Mucosa of descending colon (tissue), 3 donors: ENCODE measurements at regions not wholly inside any gene's neighbourhood (a gene's known extent, or its start where the extent isn't known, plus 50 kb on each side); places are given as distances from the start of the nearest gene placed in this dataset.

Experiments
- ATAC-seq: fragments of 200-7000 bp; cut with Tn5 transposase; one replicate; pipeline ENCODE4 v1.9.1; 2020; ENCODE audit warnings: mild to moderate bottlenecking, moderate library complexity
- DNase-seq, 3 donors: peaks; one replicate each; pipeline ENCODE4 v3.0.0-alpha.2; 2020
- H3K36me3 ChIP-seq: fragments of 200-600 bp; one replicate; pipeline ENCODE4 v1.8.0; 2021; ENCODE audit warnings: low read depth, mild to moderate bottlenecking
- H3K4me1 ChIP-seq: fragments of 200-600 bp; one replicate; pipeline ENCODE4 v1.8.0; 2021; ENCODE audit warnings: low read depth, mild to moderate bottlenecking
- H3K4me3 ChIP-seq: fragments of 200-600 bp; one replicate; pipeline ENCODE4 v1.8.0; 2021; ENCODE audit warnings: mild to moderate bottlenecking
- H3K9me3 ChIP-seq: fragments of 200-600 bp; one replicate; pipeline ENCODE4 v1.8.0; 2021; ENCODE audit warnings: mild to moderate bottlenecking
- intact Hi-C, 2 donors: fragments of 100-400 bp; cut with DNase I in 1 of 2; cut with micrococcal nuclease in 1 of 2; formaldehyde crosslinking; loops; one replicate each; pipeline versions ENCODE4 v1.11.0 to v1.11.1; 2022; cut with DNase I, micrococcal nuclease
- TF ChIP-seq, protein P1 (sequence below): fragments of 200-600 bp; IDR thresholded peaks from one replicate; pipeline ENCODE4 v1.8.0; 2022; ENCODE audit warnings: antibody characterized with exemption, mild to moderate bottlenecking
- donor health status: DM: no; HTN: no; CAD: no; lungs with moderate emphysema.
- donor health status: DM: no; HTN: no; CAD: no.
- donor health status: DM: no; HTN: yes; CAD: no.

DNA sequence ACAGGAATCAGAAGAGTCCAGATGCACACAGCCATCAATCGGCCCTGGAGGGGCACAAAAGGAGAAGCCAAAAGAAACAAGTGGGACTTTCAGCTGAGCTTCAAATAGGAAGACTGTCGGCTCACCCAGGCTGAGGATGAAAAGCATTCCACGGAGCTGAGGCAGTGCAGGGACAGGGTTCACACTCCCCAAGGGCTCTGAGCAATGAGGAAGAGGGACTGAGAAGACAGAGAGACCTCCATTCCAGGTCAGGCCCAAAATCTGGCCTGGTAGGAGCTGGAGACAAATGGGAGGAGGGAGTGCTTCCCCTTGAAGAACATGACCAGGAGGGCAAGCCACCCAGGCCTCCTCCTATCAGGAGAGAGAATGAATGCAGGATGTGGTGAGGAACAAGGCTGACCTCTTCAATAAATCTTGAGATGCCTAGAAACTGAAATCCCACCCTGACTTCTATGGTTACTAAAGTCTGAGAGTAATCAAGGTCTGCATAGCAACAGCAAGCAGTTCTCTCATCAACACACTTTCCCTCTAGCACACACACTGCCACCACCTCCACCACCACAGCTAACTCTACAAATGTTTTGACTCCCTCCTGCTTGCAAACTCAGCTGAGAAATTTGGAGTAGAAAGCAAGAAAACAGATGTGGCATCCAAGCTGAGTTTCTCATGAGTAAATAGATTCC lies 434.4 kb downstream of the TNS1 start:
- DNase-seq (no peak), ATAC-seq (no peak)
- H3K4me3 ChIP-seq: no peak overlapping the region
- no peaks in the 10 kb centered on the region for H3K36me3 ChIP-seq
- intact Hi-C loops: no loop called here
- no peaks in the 10 kb centered on the region for H3K4me1 ChIP-seq
- no peaks in the 10 kb centered on the region for H3K9me3 ChIP-seq
- TF ChIP-seq, protein P1, sequence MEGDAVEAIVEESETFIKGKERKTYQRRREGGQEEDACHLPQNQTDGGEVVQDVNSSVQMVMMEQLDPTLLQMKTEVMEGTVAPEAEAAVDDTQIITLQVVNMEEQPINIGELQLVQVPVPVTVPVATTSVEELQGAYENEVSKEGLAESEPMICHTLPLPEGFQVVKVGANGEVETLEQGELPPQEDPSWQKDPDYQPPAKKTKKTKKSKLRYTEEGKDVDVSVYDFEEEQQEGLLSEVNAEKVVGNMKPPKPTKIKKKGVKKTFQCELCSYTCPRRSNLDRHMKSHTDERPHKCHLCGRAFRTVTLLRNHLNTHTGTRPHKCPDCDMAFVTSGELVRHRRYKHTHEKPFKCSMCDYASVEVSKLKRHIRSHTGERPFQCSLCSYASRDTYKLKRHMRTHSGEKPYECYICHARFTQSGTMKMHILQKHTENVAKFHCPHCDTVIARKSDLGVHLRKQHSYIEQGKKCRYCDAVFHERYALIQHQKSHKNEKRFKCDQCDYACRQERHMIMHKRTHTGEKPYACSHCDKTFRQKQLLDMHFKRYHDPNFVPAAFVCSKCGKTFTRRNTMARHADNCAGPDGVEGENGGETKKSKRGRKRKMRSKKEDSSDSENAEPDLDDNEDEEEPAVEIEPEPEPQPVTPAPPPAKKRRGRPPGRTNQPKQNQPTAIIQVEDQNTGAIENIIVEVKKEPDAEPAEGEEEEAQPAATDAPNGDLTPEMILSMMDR: no peak

DNA sequence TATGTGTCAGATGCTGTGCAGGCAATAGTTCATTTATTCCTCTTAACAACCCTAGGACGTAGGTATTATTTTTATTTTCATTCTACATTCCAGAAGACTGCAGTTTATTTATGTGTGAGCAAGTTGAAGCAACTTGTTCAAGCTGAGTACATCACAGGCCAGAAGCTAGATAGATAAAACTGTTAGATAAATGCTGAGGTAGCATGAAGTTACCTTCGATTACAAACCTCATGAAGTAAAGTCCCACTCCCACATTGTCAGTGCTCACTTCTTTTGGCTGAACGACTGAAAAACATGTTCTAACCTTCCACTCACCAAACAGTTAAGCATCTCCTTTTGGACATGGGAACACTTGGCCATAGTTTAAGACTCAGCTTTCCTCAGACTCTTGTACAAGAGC lies 439.2 kb downstream of the TNS1 start:
- ATAC-seq (no peak), DNase-seq (no peak)
- H3K4me1 ChIP-seq: no peaks in the 10 kb centered on the region
- H3K36me3 ChIP-seq: no peaks in the 10 kb centered on the region
- no peaks in the 10 kb centered on the region for H3K9me3 ChIP-seq
- TF ChIP-seq, protein P1: no peak
- no peak overlapping the region for H3K4me3 ChIP-seq
- intact Hi-C loops: no loop called here

DNA sequence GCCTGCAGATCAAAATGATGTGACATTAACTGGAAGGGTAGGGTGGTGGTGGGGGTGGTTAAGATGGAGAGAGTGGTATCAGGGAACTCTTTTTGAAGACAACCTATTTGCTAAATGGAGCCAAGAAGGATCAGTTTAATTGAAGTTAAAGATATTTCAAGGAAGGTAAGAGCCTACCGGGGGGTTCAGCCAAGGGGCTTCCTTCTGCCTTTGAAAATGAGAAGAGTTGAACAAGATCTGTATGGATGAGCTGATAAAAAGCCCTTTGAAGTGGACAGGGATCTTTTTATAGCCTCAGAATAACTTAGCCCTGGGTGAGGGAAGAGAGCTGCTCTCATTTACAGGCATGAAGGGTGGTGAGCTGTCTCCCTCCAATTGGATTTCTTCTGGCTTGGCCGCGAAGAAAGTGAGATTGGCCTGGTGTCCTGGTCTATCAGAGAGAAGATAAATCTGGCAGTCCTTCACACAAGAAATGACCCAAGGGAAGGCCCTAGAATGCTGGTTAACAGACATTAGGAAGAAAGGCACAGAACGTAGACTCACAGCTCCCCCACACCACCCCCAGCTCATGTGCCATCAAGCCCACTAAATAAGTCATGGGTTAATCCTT lies 439.8 kb downstream of the TNS1 start:
- no peaks in the 10 kb centered on the region for H3K9me3 ChIP-seq
- no peak overlapping the region for H3K4me3 ChIP-seq
- intact Hi-C loops: no loop called here
- TF ChIP-seq, protein P1: no peak
- no peaks in the 10 kb centered on the region for H3K4me1 ChIP-seq
- ATAC-seq (no peak), DNase-seq (no peak)
- no peaks in the 10 kb centered on the region for H3K36me3 ChIP-seq

DNA sequence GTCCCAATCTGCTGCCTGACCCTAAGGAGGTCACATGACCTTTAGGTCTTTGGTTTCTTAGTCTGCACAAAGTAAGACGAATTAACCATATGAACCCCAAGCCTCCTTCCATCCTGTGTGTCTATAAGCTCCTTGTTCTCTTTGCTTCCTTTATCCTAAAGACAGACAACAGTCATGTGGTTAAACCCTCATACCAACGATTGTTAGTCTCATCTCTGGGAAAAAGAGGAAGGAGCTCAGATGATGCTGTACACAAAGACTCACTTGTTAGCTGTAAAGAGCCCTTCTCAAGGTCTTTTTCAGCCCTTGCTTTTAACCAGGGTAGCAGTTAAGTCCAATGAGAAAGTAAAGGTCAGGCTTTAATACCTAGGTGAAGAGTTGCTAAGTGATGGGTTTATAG lies 443.7 kb downstream of the TNS1 start:
- Histone ChIP-seq H3K4me3 (no peak overlapping the region), H3K36me3 (no peaks in the 10 kb centered on the region), H3K9me3 (no peaks in the 10 kb centered on the region), H3K4me1 (no peaks in the 10 kb centered on the region)
- no peak for DNase-seq
- no peak for ATAC-seq
- intact Hi-C loops: no loop called here
- TF ChIP-seq, protein P1: no peak

DNA sequence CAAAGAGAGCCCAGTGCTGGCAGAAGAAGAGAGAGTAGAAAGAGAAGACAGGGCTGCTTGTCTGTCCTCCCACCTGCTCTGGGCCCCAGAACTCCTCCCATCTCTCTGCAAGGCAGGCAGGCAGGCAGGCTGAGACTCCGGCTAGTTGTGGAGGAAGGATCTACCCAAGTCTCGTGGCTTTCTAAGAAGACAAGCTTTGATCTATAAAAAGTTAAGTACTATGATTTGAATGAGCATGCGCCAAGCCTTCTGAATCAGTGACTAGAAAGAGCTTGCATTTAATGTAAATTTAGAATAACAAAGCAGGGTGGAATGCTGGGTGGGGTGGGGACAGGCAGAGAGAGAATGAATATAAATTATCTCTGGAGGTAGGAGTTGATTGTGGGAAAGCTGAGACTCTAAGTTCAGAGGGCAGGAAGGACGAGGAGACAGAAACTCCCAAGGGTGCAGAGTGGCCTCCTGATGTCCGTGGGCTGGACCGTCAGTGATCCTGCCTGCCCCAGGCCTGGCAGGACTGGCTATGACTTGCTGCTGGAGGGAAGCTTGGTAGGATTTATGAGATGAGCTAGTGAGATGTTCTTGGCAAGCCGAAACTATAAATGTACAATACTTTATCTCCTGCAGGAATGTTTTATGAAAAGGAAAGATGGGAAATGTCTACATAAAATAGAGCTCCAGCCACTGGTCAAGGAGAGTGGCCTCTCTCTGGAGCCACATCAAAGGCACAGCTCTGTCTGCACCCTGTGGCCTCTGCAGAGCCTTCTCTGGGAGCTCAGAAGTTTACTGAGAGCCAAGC lies 447.5 kb downstream of the TNS1 start:
- H3K36me3 ChIP-seq: no peaks in the 10 kb centered on the region
- no peak overlapping the region for H3K4me3 ChIP-seq
- TF ChIP-seq, protein P1: no peak
- no peaks in the 10 kb centered on the region for H3K9me3 ChIP-seq
- no peaks in the 10 kb centered on the region for H3K4me1 ChIP-seq
- intact Hi-C loops: no loop called here
- peak in 1 of 3 donors; percentile 44 for DNase-seq
- peak; percentile 11 for ATAC-seq
